H7 (cell line): ENCODE measurements at regions not wholly inside any gene's neighbourhood (a gene's known extent, or its start where the extent isn't known, plus 50 kb on each side); places are given as distances from the start of the nearest gene placed in this dataset.

Experiments used
- DNase-seq: peaks from one replicate; pipeline ENCODE4 v3.0.0; 2012
- H3K27me3 ChIP-seq: 2 replicates; pipeline ENCODE4 v1.6.0; 2011; ENCODE audit warnings: mild to moderate bottlenecking, low read length; ENCODE audit not compliant: control insufficient read depth, insufficient read depth
- H3K36me3 ChIP-seq: replicated peaks from 2 replicates; pipeline ENCODE4 v1.5.1; 2011; ENCODE audit warnings: low read length; ENCODE audit not compliant: control insufficient read depth, insufficient read depth
- H3K4me3 ChIP-seq: 2 replicates; pipeline ENCODE4 v1.5.1; 2011; ENCODE audit warnings: low read depth, mild to moderate bottlenecking, control low read depth, low read length, moderate library complexity; ENCODE audit not compliant: insufficient read depth

GRCh38 chr6:166073082-166073481 is 94.6 kb downstream of the TBXT start:
- DNase-seq: no peak
- H3K27me3 ChIP-seq: no peaks in the 10 kb centered on the region
- H3K4me3 ChIP-seq: no peak overlapping the region
- no peaks in the 10 kb centered on the region for H3K36me3 ChIP-seq

- H3K4me3 ChIP-seq: no peak overlapping the region
- H3K27me3 ChIP-seq: no peaks in the 10 kb centered on the region
- DNase-seq: no peak
- H3K36me3 ChIP-seq: no peaks in the 10 kb centered on the region
Observed at GRCh38 chr6:166068768-166069167, 98.9 kb downstream of the TBXT start.

- Histone ChIP-seq H3K36me3 (no peaks in the 10 kb centered on the region), H3K27me3 (no peaks in the 10 kb centered on the region), H3K4me3 (no peak overlapping the region)
- no peak for DNase-seq
Observed at GRCh38 chr6:166058064-166058739, 109.4 kb downstream of the TBXT start.

GRCh38 chr6:166057431-166057830 is 110.2 kb downstream of the TBXT start:
- Histone ChIP-seq H3K27me3 (no peaks in the 10 kb centered on the region), H3K4me3 (no peak overlapping the region), H3K36me3 (no peaks in the 10 kb centered on the region)
- DNase-seq: no peak

- DNase-seq: no peak
- no peak overlapping the region for H3K4me3 ChIP-seq
- no peaks in the 10 kb centered on the region for H3K27me3 ChIP-seq
- H3K36me3 ChIP-seq: no peaks in the 10 kb centered on the region
Observed at GRCh38 chr6:166056637-166057036, 111.0 kb downstream of the TBXT start.

- Histone ChIP-seq H3K36me3 (no peaks in the 10 kb centered on the region), H3K27me3 (no peaks in the 10 kb centered on the region), H3K4me3 (no peak overlapping the region)
- no peak for DNase-seq
Observed at GRCh38 chr6:166055801-166056200, 111.8 kb downstream of the TBXT start.

GRCh38 chr6:166052837-166053236 is 114.8 kb downstream of the TBXT start:
- Histone ChIP-seq H3K27me3 (no peaks in the 10 kb centered on the region), H3K4me3 (no peak overlapping the region), H3K36me3 (no peaks in the 10 kb centered on the region)
- DNase-seq: no peak

GRCh38 chr6:166050559-166050958 is 117.1 kb downstream of the TBXT start:
- Histone ChIP-seq H3K36me3 (no peaks in the 10 kb centered on the region), H3K4me3 (no peak overlapping the region), H3K27me3 (no peaks in the 10 kb centered on the region)
- DNase-seq: peak; percentile 16

GRCh38 chr6:166046982-166047381 is 120.7 kb downstream of the TBXT start:
- Histone ChIP-seq H3K36me3 (no peaks in the 10 kb centered on the region), H3K27me3 (no peaks in the 10 kb centered on the region), H3K4me3 (no peak overlapping the region)
- DNase-seq: no peak

- no peak overlapping the region for H3K4me3 ChIP-seq
- DNase-seq: no peak
- H3K36me3 ChIP-seq: no peaks in the 10 kb centered on the region
- no peaks in the 10 kb centered on the region for H3K27me3 ChIP-seq
Observed at GRCh38 chr6:166046226-166046625, 121.4 kb downstream of the TBXT start.

- Histone ChIP-seq H3K4me3 (no peak overlapping the region), H3K36me3 (no peaks in the 10 kb centered on the region), H3K27me3 (no peaks in the 10 kb centered on the region)
- DNase-seq: no peak
Observed at GRCh38 chr6:166045860-166046200, 121.8 kb downstream of the TBXT start.

GRCh38 chr6:166045173-166045859 is 122.3 kb downstream of the TBXT start:
- H3K27me3 ChIP-seq: no peaks in the 10 kb centered on the region
- no peak for DNase-seq
- H3K4me3 ChIP-seq: no peak overlapping the region
- no peaks in the 10 kb centered on the region for H3K36me3 ChIP-seq

- H3K27me3 ChIP-seq: no peaks in the 10 kb centered on the region
- DNase-seq: no peak
- no peak overlapping the region for H3K4me3 ChIP-seq
- no peaks in the 10 kb centered on the region for H3K36me3 ChIP-seq
Observed at GRCh38 chr6:166041277-166041676, 126.4 kb downstream of the TBXT start.

GRCh38 chr6:166040292-166040691 is 127.4 kb downstream of the TBXT start:
- Histone ChIP-seq H3K4me3 (no peak overlapping the region), H3K27me3 (no peaks in the 10 kb centered on the region), H3K36me3 (no peaks in the 10 kb centered on the region)
- DNase-seq: no peak

GRCh38 chr6:166036316-166037095 is 131.1 kb downstream of the TBXT start:
- Histone ChIP-seq H3K27me3 (no peaks in the 10 kb centered on the region), H3K4me3 (no peak overlapping the region), H3K36me3 (no peaks in the 10 kb centered on the region)
- DNase-seq: no peak
